ENCODE measurements at regions not wholly inside any gene's neighbourhood (a gene's known extent, or its start where the extent isn't known, plus 50 kb on each side); places are given as distances from the start of the nearest gene placed in this dataset.

GRCh38 chr11:92633820-92634219 is 335.6 kb upstream of the MTNR1B start:
- no peak overlapping the region for H3K27ac Mint-ChIP-seq
- H2BK12ac ChIP-seq (ENCODE audit: insufficient read length, low read depth, low read length) = no peak overlapping the region
- H3K36me3 Mint-ChIP-seq (ENCODE audit: insufficient read depth in 1 of 3, low read depth in 3 of 3) = no peaks in the 10 kb centered on the region

More at GRCh38 chr11:92633820-92634219, 335.6 kb upstream of the MTNR1B start:
- Histone ChIP-seq H4K5ac (ENCODE audit: insufficient read length, low read depth, low read length) (no peak overlapping the region), H3K27me3 (ENCODE audit: insufficient read depth, low read length) (no peaks in the 10 kb centered on the region), H2BK15ac (ENCODE audit: low read depth, low read length) (no peak overlapping the region), H3K4me2 (ENCODE audit: insufficient read depth, insufficient read length, low read length) (no peak overlapping the region), H2AK5ac (ENCODE audit: insufficient read length, low read length) (no peak overlapping the region), H4K8ac (replicated peaks; ENCODE audit: insufficient read length, low read depth, low read length) (no peak overlapping the region), H4K20me1 (ENCODE audit: control insufficient read depth, insufficient read depth, insufficient read length) (no peaks in the 10 kb centered on the region), H3K56ac (ENCODE audit: insufficient read length, low read depth, low read length) (no peak overlapping the region), H3K27ac (ENCODE audit: insufficient read length, low read depth, low read length) (no peak overlapping the region), H3K9ac (ENCODE audit: extremely low read depth, insufficient read length, low read length) (no peak overlapping the region), H3K79me1 (ENCODE audit: insufficient read depth, low read depth, low read length, poor library complexity, severe bottlenecking) (no peaks in the 10 kb centered on the region), H3K18ac (ENCODE audit: insufficient read length, low read depth, low read length) (no peak overlapping the region), H3K9me3 (ENCODE audit: control insufficient read depth, low read depth, low read length) (no peaks in the 10 kb centered on the region), H3K23me2 (ENCODE audit: insufficient read length, low read depth, low read length, poor library complexity, severe bottlenecking) (no peaks in the 10 kb centered on the region), H3K4me1 (ENCODE audit: insufficient read depth, low read length) (no peaks in the 10 kb centered on the region), H3K79me2 (ENCODE audit: insufficient read depth, low read length) (no peaks in the 10 kb centered on the region), H2BK5ac (ENCODE audit: insufficient read length, low read length) (no peak overlapping the region), H3K23ac (ENCODE audit: insufficient read length, low read depth, low read length) (no peak overlapping the region), H2AFZ (ENCODE audit: low read length) (no peak overlapping the region), H2BK120ac (ENCODE audit: low read depth, low read length, poor library complexity, severe bottlenecking) (no peak overlapping the region), H3K4ac (ENCODE audit: low read depth, low read length) (no peak overlapping the region), H4K91ac (ENCODE audit: insufficient read length, low read depth, low read length) (no peak overlapping the region), H3K14ac (ENCODE audit: insufficient read depth, low read length) (no peak overlapping the region), H2BK20ac (ENCODE audit: low read depth, low read length, poor library complexity, severe bottlenecking) (no peak overlapping the region), H3T11ph (ENCODE audit: low read length) (no peak overlapping the region)
- no peaks in the 10 kb centered on the region for H3K9me3 Mint-ChIP-seq
- H3K4me1 Mint-ChIP-seq = peaks cover 6 to 9% of the 10 kb centered on the region in 2 experiments
- no peak for DNase-seq
- TF ChIP-seq CTCF (conservative IDR thresholded peaks at IDR 0.05) = no peak
- H3K4me3 Mint-ChIP-seq = no peak overlapping the region
- no CpG with 5 or more reads among the region's 1 CpG for WGBS (ENCODE audit: extremely low coverage, insufficient read length, low lambda C conversion rate)
- no peaks in the 10 kb centered on the region for H3K27me3 Mint-ChIP-seq (ENCODE audit: low read depth)
